PC-3 (cell line): ENCODE measurements at regions not wholly inside any gene's neighbourhood (a gene's known extent, or its start where the extent isn't known, plus 50 kb on each side); places are given as distances from the start of the nearest gene placed in this dataset.

ENCODE experiments used
- EZH2 ChIP-seq: fragments of 300-600 bp; sonication (generic); IDR thresholded peaks from one replicate; pipeline ENCODE4 v1.6.1; 2017; ENCODE audit warnings: antibody characterized with exemption, mild to moderate bottlenecking, low read length; ENCODE audit not compliant: unreplicated experiment
- EZH2phosphoT487 ChIP-seq: fragments of 300-600 bp; sonication (generic); IDR thresholded peaks from 2 replicates; pipeline ENCODE4 v1.6.1; 2018; ENCODE audit warnings: mild to moderate bottlenecking, antibody characterized with exemption, low read length, borderline replicate concordance

GRCh38 chr10:64658528-64658927, 1137.3 kb downstream of the REEP3 start:
- TF ChIP-seq EZH2 (no peak), EZH2phosphoT487 (no peak)
